ENCODE measurements at regions not wholly inside any gene's neighbourhood (a gene's known extent, or its start where the extent isn't known, plus 50 kb on each side); places are given as distances from the start of the nearest gene placed in this dataset.

- DNase-seq (ENCODE audit: low read depth in 2 of 2): no peak
Observed at GRCh38 chr5:166499447-166500240, 1791.8 kb upstream of the WWC1 start.

DNA sequence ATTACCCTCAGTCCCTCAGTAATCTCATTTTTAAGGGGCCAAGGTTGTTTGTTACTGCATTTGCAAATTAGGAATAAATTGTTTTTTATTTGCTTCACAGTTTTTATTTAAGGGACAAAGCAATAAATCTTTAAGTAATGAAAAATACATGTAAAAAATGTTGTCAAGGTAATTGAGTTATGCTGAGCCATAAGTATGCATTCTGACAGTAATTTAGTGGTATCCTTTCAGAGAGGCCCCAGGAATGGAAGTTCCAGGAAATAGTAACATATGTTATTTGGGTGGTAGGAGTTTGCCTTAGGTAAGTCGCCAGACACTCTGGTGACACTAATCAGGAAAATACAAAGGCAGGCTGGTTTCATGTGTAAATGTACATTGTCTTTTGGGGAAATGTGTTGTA, 1787.9 kb upstream of the WWC1 start:
- no peak for DNase-seq (ENCODE audit: low read depth in 2 of 2)

DNA sequence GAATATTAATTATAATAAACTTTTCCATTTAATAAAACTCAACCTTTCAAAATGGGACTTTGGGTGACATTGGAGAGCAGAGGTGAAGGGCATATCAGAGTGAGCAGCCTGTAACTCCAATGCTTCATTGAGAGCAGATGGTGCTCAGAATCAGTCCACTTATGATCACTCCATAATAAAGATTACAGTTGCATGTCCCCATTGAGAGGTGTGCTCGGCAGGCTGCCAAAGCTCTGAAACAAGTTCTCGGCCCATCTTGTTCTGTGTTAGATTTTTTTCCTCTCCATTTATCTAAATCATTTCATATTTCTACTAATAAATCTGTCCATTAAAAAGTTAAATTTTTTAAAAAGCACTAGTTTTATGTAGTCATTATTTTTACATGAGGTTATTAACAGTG, 1786.4 kb upstream of the WWC1 start:
- no peak for DNase-seq (ENCODE audit: low read depth in 2 of 2)

GRCh38 chr5:166505544-166505943, 1785.9 kb upstream of the WWC1 start:
- no peak for DNase-seq (ENCODE audit: low read depth in 2 of 2)

GRCh38 chr5:166507810-166508425, 1783.5 kb upstream of the WWC1 start:
- no peak for DNase-seq (ENCODE audit: low read depth in 2 of 2)

GRCh38 chr5:166509085-166509484, 1782.4 kb upstream of the WWC1 start:
- DNase-seq (ENCODE audit: low read depth in 2 of 2): no peak

DNA sequence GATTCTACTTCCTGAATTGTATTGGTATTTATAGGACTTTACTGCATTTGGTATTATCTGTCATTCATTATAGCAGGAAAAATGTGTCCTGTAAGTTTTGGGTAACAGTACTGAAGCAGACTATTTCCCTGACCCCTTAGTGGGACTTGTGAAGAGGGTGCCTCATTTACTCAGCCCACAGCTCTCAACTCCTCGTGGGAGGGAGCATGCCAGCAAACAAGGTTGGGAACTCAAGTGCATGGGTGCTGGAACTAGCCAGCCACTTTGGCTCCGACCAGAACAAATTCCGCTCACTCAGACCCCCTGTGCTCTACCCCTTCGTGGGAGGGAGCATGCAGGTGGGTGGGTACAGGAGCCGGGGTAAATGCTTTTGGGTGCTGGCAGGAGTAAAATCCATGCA, 1773.5 kb upstream of the WWC1 start:
- no peak for DNase-seq (ENCODE audit: low read depth in 2 of 2)

DNA sequence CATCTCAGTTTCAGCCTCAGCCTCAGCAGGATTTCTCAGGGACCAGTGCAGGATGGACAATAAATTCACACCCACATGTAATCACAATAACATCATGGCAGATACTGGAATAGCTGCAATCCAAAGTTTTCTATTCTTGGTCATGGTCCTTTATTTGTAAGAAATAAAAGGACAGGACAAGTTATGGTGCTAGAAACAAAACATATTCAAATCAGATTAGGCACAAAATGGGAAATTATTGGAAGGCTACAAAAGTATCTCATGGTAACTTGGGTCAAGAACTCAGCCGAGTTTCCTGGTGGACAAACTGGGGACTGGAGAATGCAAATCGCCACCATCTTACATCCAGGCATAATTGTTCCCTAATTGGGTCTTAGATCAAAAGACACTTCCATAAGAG, 1768.2 kb upstream of the WWC1 start:
- no peak for DNase-seq (ENCODE audit: low read depth in 2 of 2)

DNA sequence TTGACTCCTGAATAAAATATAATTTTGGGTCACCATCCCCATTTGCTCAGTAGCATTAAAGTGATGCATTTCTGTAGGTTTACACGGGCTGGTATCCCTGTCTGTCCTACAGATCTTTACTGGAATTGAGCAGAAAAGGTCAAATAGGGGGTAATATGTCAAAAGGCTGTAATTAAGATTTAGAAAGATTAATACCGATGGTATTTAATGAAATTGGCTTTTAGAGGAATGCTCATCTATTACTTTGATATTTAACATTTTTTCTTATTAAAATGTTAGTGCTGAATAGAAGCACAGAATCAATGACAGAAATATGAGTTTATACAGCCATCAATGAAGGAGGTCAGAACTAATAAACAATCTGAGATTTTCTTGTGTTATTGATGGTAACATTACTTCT, 1762.2 kb upstream of the WWC1 start:
- no peak for DNase-seq (ENCODE audit: low read depth in 2 of 2)

- no peak for DNase-seq (ENCODE audit: low read depth in 2 of 2)
Observed at GRCh38 chr5:166532456-166533220, 1758.8 kb upstream of the WWC1 start.

- DNase-seq (ENCODE audit: low read depth in 2 of 2): no peak
Observed at GRCh38 chr5:166535641-166536040, 1755.8 kb upstream of the WWC1 start.

DNA sequence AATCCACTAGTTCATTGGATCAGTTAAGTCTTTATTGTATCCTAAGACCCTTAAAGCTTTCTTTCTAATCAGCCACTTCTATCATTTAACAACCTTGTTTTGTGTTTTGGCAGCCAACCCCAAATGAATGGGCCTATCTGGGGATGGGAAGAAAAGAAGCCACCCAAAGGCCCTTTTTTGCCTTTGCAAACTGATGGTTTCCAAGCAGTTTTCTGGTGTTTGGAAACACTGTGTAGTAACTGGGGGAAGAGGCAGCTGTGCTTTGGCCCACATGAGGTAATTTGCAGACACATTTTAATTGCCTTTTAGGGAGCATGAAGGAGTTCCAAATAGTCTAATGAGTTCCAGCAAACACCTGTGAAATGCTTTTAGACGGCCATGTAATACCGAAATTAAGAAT, 1751.3 kb upstream of the WWC1 start:
- no peak for DNase-seq (ENCODE audit: low read depth in 2 of 2)

DNA sequence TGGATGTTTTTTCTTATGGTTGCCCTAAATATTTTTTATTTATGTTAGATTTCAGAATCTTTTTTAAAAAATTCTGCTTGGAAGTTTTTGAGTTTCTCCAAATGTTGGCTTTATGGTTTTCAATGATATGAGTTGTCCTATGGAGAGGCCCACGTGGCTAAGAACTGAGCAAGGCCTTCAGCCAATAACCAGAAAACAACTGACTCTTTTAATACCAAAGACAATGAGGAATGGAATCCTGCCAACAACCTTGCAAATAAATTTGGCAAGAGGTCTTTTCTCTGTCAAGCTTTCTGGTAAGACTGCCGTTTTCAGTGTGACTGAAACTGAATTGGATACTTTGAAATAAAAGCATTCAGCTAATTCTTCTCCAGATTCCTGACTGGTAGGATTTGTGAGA, 1740.1 kb upstream of the WWC1 start:
- DNase-seq (ENCODE audit: low read depth in 2 of 2): no peak

- DNase-seq (ENCODE audit: low read depth in 2 of 2): no peak
Observed at GRCh38 chr5:166553778-166554177, 1737.7 kb upstream of the WWC1 start.

DNA sequence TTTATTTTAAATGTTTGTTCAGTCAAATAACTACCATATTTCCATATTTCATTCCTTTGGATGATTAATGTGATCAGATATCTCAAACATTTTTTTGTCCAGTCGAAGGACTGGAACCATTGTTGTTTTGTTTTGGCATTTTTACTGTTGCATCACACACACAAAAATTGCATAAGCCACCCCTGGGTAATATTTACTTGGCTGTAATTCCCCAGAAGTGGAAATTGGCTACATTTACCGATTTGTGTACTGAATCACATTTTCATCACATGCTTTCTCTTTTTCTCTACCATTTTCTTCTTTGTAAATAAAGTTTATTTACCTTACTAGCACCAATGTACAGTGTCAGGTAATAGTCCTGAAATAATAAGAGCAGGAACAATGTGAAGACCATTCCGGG, 1729.7 kb upstream of the WWC1 start:
- no peak for DNase-seq (ENCODE audit: low read depth in 2 of 2)

DNA sequence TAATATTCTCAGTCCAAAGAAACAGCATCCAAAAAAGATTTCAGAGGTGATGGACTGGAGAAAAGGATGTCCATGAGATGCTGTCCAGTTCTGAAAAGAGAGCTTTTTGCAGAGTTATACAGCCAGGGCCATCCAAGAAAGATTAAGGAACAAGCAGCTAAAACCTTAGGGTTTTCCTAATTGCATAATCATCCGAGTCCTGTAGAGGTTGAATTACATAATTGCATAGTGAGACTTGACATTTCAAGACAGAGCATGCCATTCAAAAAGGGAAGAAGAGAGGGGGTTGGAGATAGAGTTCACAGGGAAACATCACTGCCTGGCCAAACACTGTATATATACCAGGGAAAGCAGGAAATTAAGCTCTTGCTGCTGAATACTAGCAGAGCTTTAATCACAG, 1729.2 kb upstream of the WWC1 start:
- DNase-seq (ENCODE audit: low read depth in 2 of 2): no peak

DNA sequence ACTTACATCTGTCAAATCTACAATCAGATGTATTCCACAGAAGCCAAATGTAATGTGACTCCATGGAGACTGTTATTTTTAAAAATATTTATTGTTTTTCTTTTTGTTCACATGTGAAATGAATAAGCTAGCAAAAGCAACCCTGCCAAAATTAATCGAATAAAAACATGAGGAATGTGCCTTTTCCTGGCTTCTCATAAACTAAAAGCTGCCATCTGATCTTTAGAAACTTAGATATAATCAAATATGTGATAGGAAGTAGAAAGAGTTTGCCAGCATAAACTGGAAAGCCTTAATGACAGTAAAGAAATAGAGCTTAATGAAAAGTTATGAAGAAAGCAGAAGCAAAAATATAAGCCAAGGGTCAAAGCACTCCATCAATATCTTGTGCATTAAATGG, 1724.7 kb upstream of the WWC1 start:
- no peak for DNase-seq (ENCODE audit: low read depth in 2 of 2)

DNA sequence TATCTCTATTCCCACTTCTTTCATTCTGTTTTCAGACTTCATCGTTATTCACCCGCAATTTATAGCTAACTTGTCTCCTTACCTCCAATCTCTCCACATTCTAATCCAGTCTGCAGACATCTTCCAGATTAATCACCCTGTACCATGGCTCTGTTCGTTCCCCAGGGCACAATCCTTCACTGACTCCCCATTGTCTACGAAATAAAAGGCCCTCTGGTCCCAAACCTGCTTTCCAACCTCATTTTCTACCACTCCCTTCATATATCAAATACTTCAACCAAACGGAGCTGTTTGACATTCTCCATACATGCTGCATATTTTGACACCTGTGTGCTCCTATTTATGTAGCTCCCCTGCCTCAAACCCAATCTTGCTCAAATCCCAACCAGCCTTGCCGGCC, 1720.6 kb upstream of the WWC1 start:
- no peak for DNase-seq (ENCODE audit: low read depth in 2 of 2)

DNA sequence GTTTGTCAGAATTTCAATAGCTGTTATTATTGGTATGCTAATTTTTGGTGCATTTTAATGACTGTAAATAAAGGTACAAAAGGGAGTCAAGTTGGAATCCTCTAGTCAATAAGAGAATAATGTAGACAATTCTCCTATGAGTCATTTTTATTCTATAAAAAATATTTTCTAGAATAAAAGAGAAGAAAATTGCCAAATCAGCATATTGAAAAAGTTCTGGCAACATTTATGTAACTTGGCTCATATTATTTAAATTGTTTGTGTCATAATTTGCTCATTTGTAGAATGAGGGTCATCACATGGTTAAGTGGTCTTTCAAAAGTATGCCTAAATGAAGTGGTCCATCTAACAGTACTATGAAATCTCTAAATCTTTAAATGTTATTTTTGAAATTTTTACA, 1719.8 kb upstream of the WWC1 start:
- no peak for DNase-seq (ENCODE audit: low read depth in 2 of 2)

DNA sequence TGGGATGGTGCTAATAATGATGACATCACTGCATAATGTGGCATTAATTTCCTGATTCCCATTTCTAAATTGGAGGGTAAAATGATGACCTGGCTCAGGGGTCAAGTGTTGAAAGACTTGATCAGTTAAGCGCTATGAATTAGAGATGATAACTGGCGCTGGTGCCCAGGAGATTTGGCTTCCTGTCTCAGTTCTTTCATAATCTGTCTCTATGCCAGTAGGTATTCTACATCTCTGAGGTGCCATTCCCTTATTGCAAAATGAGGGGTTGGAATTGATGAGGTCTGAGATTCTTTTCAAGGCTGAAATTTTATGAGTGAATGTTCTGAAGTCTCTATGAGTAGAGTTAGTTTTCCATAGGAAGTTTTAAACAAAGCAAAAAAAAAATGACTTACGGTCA, 1715.1 kb upstream of the WWC1 start:
- no peak for DNase-seq (ENCODE audit: low read depth in 2 of 2)

- DNase-seq (ENCODE audit: low read depth in 2 of 2): no peak
Observed at GRCh38 chr5:166581826-166582225, 1709.6 kb upstream of the WWC1 start.

DNA sequence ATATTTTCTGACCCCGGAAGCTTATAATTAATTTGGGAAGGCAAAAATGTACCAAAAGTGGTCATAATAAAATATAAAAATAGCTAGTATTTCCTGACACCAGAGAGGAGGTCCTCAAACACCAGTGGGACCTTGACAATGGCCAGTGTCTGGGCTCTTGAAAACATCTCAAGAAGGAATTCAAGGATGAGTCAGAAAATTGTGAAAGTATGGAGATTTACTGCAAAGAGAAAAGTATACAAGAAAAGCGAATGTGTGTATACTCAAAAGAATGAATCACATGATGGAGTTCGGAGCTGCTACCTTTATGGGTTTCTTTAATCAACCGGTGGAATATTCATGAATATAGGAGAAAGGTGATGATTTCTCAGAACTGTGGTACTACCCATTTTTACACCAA, 1709.0 kb upstream of the WWC1 start:
- DNase-seq (ENCODE audit: low read depth in 2 of 2): no peak

GRCh38 chr5:166594567-166594966, 1696.9 kb upstream of the WWC1 start:
- no peak for DNase-seq (ENCODE audit: low read depth in 2 of 2)

Measured in activated CD8-positive, alpha-beta memory T cell treated with anti-CD3 and anti-CD28 coated beads for 4 hours (primary cell).